ENCODE measurements at regions not wholly inside any gene's neighbourhood (a gene's known extent, or its start where the extent isn't known, plus 50 kb on each side); places are given as distances from the start of the nearest gene placed in this dataset.

GRCh38 chr6:155995281-155995680 is 539.6 kb upstream of the NOX3 start:
- Mint-ChIP-seq H3K9me3 (ENCODE audit: low read depth) (no peaks in the 10 kb centered on the region), H3K27ac (no peak overlapping the region), H3K36me3 (ENCODE audit: low read depth) (no peaks in the 10 kb centered on the region), H3K27me3 (no peaks in the 10 kb centered on the region), H3K4me1 (no peaks in the 10 kb centered on the region), H3K4me3 (no peak overlapping the region)
- ChIA-PET POLR2A (no interaction called here), CTCF (no interaction called here)
- no peak for ATAC-seq
- intact Hi-C loops (cut with DNase I, micrococcal nuclease), result no loop called here
- no peak for DNase-seq

GRCh38 chr6:155994086-155994485 is 538.4 kb upstream of the NOX3 start:
- Mint-ChIP-seq H3K27me3 (no peaks in the 10 kb centered on the region), H3K9me3 (ENCODE audit: low read depth) (no peaks in the 10 kb centered on the region), H3K4me3 (no peak overlapping the region), H3K27ac (no peak overlapping the region), H3K36me3 (ENCODE audit: low read depth) (no peaks in the 10 kb centered on the region), H3K4me1 (no peaks in the 10 kb centered on the region)
- ChIA-PET CTCF (no interaction called here), POLR2A (no interaction called here)
- ATAC-seq (no peak), DNase-seq (no peak)
- intact Hi-C loops (cut with DNase I, micrococcal nuclease), result no loop called here

GRCh38 chr6:155993240-155993639 is 537.6 kb upstream of the NOX3 start:
- intact Hi-C loops (cut with DNase I, micrococcal nuclease), result no loop called here
- Mint-ChIP-seq H3K27me3 (no peaks in the 10 kb centered on the region), H3K9me3 (ENCODE audit: low read depth) (no peaks in the 10 kb centered on the region), H3K27ac (no peak overlapping the region), H3K4me3 (no peak overlapping the region), H3K4me1 (no peaks in the 10 kb centered on the region), H3K36me3 (ENCODE audit: low read depth) (no peaks in the 10 kb centered on the region)
- POLR2A ChIA-PET, result no interaction called here
- ATAC-seq (no peak), DNase-seq (no peak)
- CTCF ChIA-PET, result no interaction called here

DNA sequence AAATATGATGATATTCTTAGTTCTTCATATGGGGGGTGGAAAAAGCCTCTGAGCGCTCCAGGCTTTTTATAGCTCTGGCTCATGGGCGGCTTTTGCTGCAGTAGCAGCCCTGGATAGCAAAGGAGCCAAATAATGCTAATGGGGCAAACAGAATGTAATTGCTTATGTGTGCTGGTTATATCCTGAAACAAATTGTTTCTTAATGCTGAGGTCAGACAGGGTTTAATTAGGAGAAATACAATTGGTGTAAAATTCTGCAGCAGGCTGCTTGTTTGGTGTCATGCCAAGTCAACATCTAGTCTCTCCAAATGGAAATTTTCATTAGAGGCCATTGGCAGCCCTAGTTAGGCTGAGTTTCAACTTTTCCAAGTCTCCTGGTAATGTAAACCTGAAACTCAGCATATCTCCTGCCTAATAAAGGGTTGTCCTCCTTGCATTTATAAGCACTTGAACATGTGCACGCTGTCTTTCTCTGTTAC is 530.1 kb upstream of the NOX3 start:
- ChIA-PET POLR2A (interaction anchor here (0.7 kb wide), 1 partner anchor 36 kb away, joined by 3 read pairs; no protein-coding TSS in a partner anchor), CTCF (no interaction called here)
- H3K27me3 Mint-ChIP-seq, result no peaks in the 10 kb centered on the region
- no peaks in the 10 kb centered on the region for H3K4me1 Mint-ChIP-seq
- H3K27ac Mint-ChIP-seq, result no peak overlapping the region
- no peak for DNase-seq
- ATAC-seq, result no peak
- H3K4me3 Mint-ChIP-seq, result no peak overlapping the region
- no peaks in the 10 kb centered on the region for H3K36me3 Mint-ChIP-seq (ENCODE audit: low read depth)
- H3K9me3 Mint-ChIP-seq (ENCODE audit: low read depth), result no peaks in the 10 kb centered on the region
- intact Hi-C loops (cut with DNase I, micrococcal nuclease), result no loop called here

GRCh38 chr6:155980768-155981079 is 525.1 kb upstream of the NOX3 start:
- no peak for DNase-seq
- intact Hi-C loops (cut with DNase I, micrococcal nuclease), result no loop called here
- no peaks in the 10 kb centered on the region for H3K36me3 Mint-ChIP-seq (ENCODE audit: low read depth)
- no peak overlapping the region for H3K4me3 Mint-ChIP-seq
- H3K27ac Mint-ChIP-seq, result no peak overlapping the region
- ChIA-PET CTCF (no interaction called here), POLR2A (no interaction called here)
- H3K27me3 Mint-ChIP-seq, result no peaks in the 10 kb centered on the region
- H3K9me3 Mint-ChIP-seq (ENCODE audit: low read depth), result no peaks in the 10 kb centered on the region
- no peak for ATAC-seq
- H3K4me1 Mint-ChIP-seq, result no peaks in the 10 kb centered on the region

DNA sequence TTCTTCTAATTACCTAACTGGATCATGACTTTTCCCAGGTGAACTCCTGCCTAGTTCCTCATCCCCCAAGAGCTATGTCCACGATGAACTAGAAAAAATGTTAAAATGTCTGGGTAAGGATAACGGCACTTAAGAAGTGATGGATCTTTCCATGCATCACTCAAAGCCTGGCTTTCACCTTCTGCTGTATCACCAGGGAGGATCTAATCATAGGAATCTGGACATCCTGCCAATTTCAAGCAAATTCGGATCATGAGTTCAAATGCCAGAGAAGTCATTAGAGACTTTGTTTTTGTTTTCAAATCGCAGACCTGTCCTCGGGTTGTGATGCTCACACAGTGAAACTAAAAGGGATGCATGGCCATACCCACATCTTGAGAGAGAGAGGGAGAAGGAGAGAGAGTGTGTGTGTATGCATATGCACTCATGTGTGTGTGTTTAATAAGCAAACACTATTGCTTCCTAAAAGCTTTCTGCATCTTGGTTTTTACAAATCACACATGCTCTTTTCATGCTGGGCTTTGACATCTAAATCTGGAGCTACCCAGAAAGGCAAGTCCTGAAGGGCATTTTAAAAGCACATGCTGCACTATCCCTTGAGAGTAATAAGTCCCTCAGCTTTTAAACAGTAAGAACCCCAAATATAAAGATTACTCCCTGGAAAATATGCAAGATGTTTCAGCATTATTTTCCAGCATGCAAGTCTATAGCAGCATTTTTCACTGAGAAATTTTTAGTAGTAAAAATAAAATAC is 524.6 kb upstream of the NOX3 start:
- Mint-ChIP-seq H3K4me1 (no peaks in the 10 kb centered on the region), H3K9me3 (ENCODE audit: low read depth) (no peaks in the 10 kb centered on the region), H3K27ac (no peak overlapping the region), H3K4me3 (no peak overlapping the region), H3K36me3 (ENCODE audit: low read depth) (no peaks in the 10 kb centered on the region), H3K27me3 (no peaks in the 10 kb centered on the region)
- intact Hi-C loops (cut with DNase I, micrococcal nuclease), result no loop called here
- POLR2A ChIA-PET, result no interaction called here
- ATAC-seq, result no peak
- CTCF ChIA-PET, result interaction anchor here (0.8 kb wide), 1 partner anchor 50 kb away, joined by 3 read pairs; no protein-coding TSS in a partner anchor
- DNase-seq, result no peak

DNA sequence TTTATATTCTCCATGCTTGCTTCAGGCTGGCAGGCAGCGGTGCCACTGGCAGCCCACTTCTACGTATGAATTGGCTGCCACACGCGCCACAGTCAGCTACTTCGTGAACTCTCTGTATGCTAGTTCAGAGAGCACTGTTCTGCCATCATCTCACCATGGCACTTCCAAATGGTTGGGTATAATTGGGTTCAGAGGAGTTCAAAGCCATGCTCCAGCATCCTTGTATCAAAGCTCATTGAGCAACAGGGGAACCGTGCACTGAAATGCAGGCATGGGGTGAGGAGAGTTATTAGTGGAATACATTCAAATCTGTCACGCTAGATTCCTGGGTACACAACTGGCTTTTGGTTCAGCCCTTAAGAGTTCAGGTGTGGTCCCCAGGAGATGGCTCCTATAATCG is 519.9 kb upstream of the NOX3 start:
- Mint-ChIP-seq H3K27me3 (no peaks in the 10 kb centered on the region), H3K9me3 (ENCODE audit: low read depth) (peaks cover 3% of the 10 kb centered on the region), H3K36me3 (ENCODE audit: low read depth) (no peaks in the 10 kb centered on the region), H3K27ac (no peak overlapping the region), H3K4me1 (peaks cover 23% of the 10 kb centered on the region), H3K4me3 (no peak overlapping the region)
- CTCF ChIA-PET, result interaction anchor here (0.7 kb wide), 1 partner anchor 309 kb away, joined by 3 read pairs; no protein-coding TSS in a partner anchor
- intact Hi-C loops (cut with DNase I, micrococcal nuclease), result no loop called here
- DNase-seq (no peak), ATAC-seq (no peak)
- POLR2A ChIA-PET, result no interaction called here

DNA sequence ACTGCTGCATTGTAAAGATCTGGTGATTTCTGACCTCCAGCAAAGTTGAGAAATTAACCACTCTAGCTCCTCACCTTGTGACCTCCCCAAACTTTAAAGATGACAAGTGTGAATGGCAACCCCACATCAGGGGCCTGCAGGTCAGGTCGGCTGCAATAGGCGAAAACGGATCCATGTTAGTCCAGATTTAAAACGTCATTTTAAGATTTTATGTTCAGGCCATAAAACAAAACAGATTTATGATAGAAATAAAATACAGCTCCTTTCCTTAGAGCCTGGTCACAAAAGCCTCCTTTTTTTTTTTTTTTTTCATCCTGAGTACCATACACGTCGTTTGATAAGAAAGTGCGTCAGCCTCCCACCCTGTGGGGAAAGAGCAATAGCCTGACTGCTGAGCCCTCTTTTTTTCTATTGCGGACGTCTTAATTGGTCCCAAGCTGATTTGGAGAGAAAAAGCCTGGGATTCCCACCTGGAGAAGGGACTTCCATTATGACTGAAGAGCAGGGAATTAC is 519.2 kb upstream of the NOX3 start:
- Mint-ChIP-seq H3K27ac (no peak overlapping the region), H3K9me3 (ENCODE audit: low read depth) (peaks cover 3% of the 10 kb centered on the region), H3K4me1 (peaks cover 24% of the 10 kb centered on the region), H3K36me3 (ENCODE audit: low read depth) (no peaks in the 10 kb centered on the region), H3K4me3 (no peak overlapping the region), H3K27me3 (no peaks in the 10 kb centered on the region)
- no peak for DNase-seq
- ChIA-PET CTCF (no interaction called here), POLR2A (no interaction called here)
- ATAC-seq, result no peak
- intact Hi-C loops (cut with DNase I, micrococcal nuclease), result no loop called here

DNA sequence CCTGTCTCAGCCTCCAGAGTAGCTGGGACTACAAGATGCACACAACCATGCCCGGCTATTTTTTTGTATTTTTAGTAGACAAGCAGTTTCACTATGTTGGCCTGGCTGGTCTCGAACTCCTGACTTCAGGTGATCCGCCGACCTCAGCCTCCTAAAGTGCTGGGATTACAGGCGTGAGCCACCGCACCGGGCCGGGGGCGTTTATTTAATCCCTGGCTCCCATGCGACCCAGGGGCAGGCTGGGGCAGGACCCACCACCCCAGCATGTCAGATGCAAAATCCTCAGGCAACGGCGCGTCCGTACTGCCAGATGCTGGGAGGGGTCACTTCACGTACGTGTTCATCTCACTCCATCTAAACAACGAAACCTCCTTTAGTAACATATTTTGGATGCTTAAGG is 518.7 kb upstream of the NOX3 start:
- Mint-ChIP-seq H3K27me3 (no peaks in the 10 kb centered on the region), H3K4me1 (peaks cover 24% of the 10 kb centered on the region), H3K4me3 (no peak overlapping the region), H3K36me3 (ENCODE audit: low read depth) (no peaks in the 10 kb centered on the region), H3K27ac (no peak overlapping the region), H3K9me3 (ENCODE audit: low read depth) (peaks cover 3% of the 10 kb centered on the region)
- no peak for ATAC-seq
- CTCF ChIA-PET, result no interaction called here
- intact Hi-C loops (cut with DNase I, micrococcal nuclease), result no loop called here
- POLR2A ChIA-PET, result no interaction called here
- DNase-seq, result no peak

DNA sequence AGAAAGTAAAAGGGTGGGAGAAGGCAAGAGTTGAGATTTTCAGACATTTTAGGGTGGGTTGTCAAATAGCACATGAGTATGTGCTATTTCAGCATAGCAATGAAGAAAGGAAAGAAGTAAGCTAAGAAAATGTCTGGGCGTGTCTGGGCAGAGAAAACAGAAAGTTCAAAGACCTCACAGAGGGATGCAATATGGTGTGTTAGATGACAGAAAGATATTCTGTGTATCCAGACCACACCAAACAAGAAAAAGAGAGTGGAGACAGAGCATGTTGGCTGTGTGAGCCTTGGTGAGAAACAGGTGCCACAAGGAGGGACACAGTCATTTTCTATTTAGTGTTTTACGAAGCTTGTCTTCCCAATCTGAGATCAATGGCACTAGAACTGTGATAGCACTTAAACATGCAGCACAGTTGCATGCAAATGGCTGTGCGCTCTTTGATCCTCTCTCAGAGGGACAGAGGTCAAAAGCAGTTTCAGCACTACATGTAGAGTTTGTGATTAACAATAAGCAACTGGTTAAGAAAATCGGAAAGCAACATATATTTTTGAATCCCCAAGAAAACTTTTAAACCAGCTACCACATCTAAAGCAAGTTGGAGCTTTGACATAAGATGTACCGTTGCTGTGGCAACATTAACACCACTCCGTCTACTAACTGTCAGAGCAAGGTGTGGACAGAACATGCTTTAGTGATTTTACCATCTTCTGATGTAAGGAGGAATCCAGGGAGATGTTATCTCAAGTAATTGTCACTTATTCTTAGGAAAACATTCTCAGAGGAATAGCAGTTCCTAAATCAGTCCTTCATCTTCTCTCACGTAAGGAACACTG is 515.5 kb upstream of the NOX3 start:
- peaks cover 24% of the 10 kb centered on the region for H3K4me1 Mint-ChIP-seq
- DNase-seq (no peak), ATAC-seq (peak; percentile 47)
- no peaks in the 10 kb centered on the region for H3K27me3 Mint-ChIP-seq
- peak overlapping the region; percentile 3 for H3K4me3 Mint-ChIP-seq
- ChIA-PET POLR2A (no interaction called here), CTCF (no interaction called here)
- H3K36me3 Mint-ChIP-seq (ENCODE audit: low read depth), result peaks cover 2% of the 10 kb centered on the region
- H3K27ac Mint-ChIP-seq, result peak overlapping the region; percentile 3
- H3K9me3 Mint-ChIP-seq (ENCODE audit: low read depth), result peaks cover 3% of the 10 kb centered on the region
- intact Hi-C loops (cut with DNase I, micrococcal nuclease), result no loop called here

DNA sequence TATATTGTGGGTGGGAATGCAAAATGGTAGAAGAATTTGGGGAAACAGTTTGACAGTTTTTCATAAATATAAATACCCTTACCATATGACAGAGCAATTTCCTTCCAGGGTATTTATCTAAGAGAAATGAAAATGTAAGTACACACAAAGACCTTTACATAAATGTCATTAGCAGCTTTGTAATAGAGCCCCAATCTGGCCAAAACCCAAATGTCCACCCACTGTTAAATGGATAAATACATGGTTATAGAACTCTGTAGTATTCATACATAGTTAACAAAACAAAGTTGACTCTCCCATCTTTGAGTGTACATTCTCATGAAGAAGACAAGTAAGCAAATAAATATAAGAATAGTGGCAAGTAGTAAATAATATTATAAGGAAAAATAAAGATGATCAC is 514.8 kb upstream of the NOX3 start:
- ChIA-PET CTCF (no interaction called here), POLR2A (no interaction called here)
- H3K4me3 Mint-ChIP-seq, result no peak overlapping the region
- ATAC-seq (no peak), DNase-seq (no peak)
- H3K27me3 Mint-ChIP-seq, result no peaks in the 10 kb centered on the region
- peaks cover 2% of the 10 kb centered on the region for H3K36me3 Mint-ChIP-seq (ENCODE audit: low read depth)
- H3K4me1 Mint-ChIP-seq, result peaks cover 24% of the 10 kb centered on the region
- H3K27ac Mint-ChIP-seq, result no peak overlapping the region
- H3K9me3 Mint-ChIP-seq (ENCODE audit: low read depth), result peaks cover 3% of the 10 kb centered on the region
- intact Hi-C loops (cut with DNase I, micrococcal nuclease), result no loop called here

- POLR2A ChIA-PET, result no interaction called here
- intact Hi-C loops (cut with DNase I, micrococcal nuclease), result no loop called here
- CTCF ChIA-PET, result interaction anchor here (1.0 kb wide), 1 partner anchor 8 kb away, joined by 3 read pairs; no protein-coding TSS in a partner anchor
- Mint-ChIP-seq H3K4me3 (no peak overlapping the region), H3K4me1 (peaks cover 23% of the 10 kb centered on the region), H3K36me3 (ENCODE audit: low read depth) (peaks cover 2% of the 10 kb centered on the region), H3K27me3 (no peaks in the 10 kb centered on the region), H3K27ac (no peak overlapping the region), H3K9me3 (ENCODE audit: low read depth) (peaks cover 3% of the 10 kb centered on the region)
- DNase-seq, result no peak
- ATAC-seq, result no peak
These were observed 513.3 kb upstream of the NOX3 start for GRCh38 chr6:155968921-155969320.
